ENCODE measurements at regions not wholly inside any gene's neighbourhood (a gene's known extent, or its start where the extent isn't known, plus 50 kb on each side); places are given as distances from the start of the nearest gene placed in this dataset.

GRCh38 chr5:107088907-107089306 is 581.8 kb downstream of the EFNA5 start:
- no peak for TF ChIP-seq CTCF (IDR thresholded peaks at IDR 0.05)
- no peak for TF ChIP-seq EZH2 (IDR thresholded peaks at IDR 0.05; ENCODE audit: borderline replicate concordance, insufficient read depth, low read depth, low read length, poor library complexity, severe bottlenecking)
